GM19395 (cell line): ENCODE measurements at regions not wholly inside any gene's neighbourhood (a gene's known extent, or its start where the extent isn't known, plus 50 kb on each side); places are given as distances from the start of the nearest gene placed in this dataset.
"Not testable (repeated sequence)": the region's sequence is repeated elsewhere in the genome, so short reads cannot be mapped to it uniquely, and the experiment has no call there.

Source experiments
- ATAC-seq: cut with Tn5 transposase; IDR thresholded peaks from one replicate; pipeline ENCODE4 v1.9.1; 2021; ENCODE audit warnings: mild to moderate bottlenecking, moderate library complexity; ENCODE audit not compliant: unreplicated experiment

GRCh38 chr3:5731100-5731499 lies 543.6 kb downstream of the EDEM1 start:
- no peak for ATAC-seq

DNA sequence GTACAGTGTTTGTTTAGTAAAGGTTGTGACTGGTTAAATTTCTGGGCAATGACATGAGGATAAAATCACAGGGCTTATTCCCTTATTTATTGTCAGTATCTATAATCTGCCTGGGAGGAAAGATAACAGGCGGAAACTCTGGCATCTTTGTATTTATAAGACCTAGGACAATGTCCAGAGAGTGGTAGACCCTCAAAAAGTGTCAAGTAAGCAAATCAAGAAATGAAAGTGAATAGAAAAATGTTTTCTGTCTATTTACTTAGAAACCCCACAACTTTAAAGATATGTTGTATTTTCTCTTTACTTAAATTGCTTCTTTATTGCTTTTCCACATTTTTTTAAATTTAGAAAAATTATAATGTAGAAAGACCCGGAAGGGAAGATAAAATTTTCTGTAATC lies 544.6 kb downstream of the EDEM1 start:
- ATAC-seq, result no peak

DNA sequence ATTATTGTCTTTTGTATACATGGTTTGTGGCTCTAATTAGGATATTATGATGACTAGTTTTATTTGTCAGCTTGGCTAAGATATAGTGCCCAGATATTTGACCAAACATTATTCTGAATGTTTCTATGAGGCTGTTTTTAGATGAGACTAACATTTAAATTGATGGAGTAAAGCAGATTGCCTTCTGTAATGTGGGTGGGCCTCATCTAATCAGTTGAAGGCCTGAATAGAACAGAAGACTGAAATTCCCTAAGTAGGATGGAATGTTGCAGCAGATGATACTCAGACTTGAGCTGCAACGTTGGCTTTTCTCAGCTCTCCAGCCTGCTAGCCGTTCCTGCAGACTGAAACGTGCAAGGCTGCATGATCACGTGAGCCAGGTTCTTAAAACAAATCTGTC lies 546.5 kb downstream of the EDEM1 start:
- ATAC-seq, result no peak

- no peak for ATAC-seq
Measured at GRCh38 chr3:5735896-5736295, 548.4 kb downstream of the EDEM1 start.

DNA sequence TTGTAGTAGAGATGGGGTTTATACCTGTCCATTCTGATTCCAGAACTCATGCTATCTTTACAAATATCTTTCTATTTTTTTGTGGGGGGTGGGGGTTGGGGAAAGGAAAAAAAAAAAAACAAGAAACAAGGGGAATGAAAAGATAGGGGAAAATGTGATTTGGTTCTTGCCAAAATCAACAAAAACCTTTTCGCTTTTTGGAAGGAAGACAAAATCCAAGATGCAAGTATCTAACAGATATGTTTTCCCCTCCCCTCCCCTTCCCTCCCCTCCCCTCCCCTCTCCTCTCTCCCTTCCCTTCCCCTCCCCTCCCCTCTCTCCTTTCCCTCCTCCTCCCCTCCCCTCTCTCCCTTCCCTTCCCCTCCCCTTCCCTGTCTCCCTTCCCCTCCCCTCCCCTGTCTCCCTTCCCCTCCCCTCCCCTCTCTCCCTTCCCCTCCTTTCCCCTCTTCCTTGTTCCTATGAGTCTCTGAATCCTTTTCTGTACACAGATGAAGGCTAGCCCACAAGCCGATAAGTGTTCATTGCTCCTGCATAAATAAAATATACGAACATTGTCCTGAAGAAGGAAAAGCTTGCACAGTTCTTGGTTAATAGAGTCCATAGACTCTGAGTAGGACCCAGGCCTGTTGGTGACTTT lies 551.9 kb downstream of the EDEM1 start:
- ATAC-seq, result no peak

GRCh38 chr3:5739949-5740348 lies 552.4 kb downstream of the EDEM1 start:
- ATAC-seq, result no peak

DNA sequence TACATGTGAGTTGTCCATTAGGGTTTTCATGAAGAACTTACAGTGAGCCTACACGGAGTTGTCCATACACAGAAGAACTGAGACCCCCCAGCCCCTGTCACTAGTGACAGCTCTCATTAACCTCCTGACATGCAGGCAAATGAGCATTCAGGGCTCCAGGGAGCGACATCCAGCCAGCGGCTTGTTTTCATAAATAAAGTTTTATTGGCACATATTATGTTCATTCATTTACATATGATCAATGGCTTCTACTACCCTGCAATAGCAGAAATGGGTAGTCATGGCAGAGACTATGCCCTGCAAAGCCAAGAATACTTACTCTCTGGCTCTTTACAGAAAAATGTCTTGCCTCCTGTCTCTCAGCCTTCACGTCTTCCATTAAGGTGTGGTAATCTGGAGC lies 553.5 kb downstream of the EDEM1 start:
- ATAC-seq, result no peak

DNA sequence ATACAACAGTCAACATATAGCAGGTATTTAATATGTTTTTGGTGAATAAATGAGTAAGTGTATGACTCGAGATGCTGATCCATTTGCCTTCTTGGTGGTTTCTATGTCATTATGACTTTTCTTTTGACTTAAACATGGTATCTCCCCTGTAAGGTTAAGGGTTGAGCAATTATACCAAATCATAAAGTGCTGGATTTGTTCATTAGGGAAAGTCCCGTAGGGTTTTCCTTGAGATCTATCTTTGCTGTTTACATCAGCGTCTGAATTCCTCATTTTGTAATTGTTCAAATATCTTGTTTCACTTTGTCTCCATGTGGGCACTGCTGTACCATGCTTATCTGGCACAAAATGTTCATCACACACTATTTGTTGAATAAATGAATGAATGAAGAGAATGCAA lies 562.6 kb downstream of the EDEM1 start:
- ATAC-seq, result no peak

GRCh38 chr3:5750874-5751640 lies 563.5 kb downstream of the EDEM1 start:
- ATAC-seq, result no peak

DNA sequence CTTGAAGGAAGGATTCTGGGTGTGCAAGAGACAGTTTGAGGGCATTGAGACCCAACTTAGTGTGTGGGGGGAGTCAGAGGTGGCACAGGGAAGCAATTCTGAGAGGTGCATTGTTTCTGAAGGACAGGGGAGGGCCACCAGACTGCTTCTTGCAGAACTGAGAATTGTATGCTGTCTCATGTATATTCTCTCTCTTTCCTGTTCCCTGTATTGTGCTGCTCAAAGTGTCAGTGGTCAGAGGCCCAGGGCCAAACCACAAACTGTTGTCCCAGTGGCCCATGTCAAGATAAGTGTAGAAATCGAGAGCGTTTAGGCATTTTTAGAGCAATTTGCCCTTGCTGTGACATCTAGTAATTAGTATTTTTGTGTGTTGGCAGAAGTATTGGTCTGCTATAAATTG lies 567.1 kb downstream of the EDEM1 start:
- no peak for ATAC-seq

DNA sequence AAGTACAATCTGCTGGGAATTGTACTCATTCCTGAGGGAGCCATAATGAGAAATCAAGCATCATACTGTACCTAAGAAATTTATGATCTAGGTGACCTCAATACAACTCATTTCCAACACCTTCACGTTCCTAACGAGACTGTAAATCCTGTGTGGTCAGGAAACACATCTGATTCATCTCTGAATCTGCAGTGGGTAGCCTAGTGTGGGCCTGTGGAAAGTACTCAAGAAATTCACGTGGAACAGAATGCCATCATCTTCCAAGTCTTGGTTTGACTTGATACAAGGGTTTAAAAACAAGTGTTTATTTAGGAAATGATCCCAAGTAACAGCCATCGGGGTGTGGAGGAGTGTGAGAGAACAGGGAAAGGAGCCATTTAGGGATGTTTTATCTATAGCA lies 568.9 kb downstream of the EDEM1 start:
- ATAC-seq, result no peak

DNA sequence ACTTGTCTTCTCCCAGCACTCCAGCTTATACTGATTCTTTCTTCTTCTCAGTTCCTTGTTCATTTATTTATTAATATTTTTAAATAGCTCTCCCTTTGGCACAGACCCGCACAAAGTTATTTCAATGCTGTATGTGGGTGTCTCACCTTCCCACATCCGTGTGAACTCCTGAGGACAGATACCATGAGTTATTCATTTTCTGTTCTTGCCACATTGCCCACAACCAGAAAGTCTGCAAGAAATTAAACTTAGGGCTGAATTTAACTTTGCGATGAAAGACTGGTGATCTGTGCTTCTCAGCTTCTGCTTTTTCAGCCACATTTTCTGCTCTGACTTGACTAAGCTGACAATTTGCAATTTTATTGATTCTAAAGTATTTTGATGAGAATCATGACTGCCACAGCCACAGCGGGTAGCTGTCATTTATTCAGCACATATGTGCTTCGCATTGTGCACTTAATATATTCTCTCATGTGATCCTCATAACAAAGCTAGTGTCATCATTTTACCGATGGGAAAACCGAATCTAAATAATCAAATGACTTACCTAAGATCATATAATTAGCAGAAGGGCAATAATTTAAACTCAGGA lies 569.8 kb downstream of the EDEM1 start:
- ATAC-seq, result no peak

DNA sequence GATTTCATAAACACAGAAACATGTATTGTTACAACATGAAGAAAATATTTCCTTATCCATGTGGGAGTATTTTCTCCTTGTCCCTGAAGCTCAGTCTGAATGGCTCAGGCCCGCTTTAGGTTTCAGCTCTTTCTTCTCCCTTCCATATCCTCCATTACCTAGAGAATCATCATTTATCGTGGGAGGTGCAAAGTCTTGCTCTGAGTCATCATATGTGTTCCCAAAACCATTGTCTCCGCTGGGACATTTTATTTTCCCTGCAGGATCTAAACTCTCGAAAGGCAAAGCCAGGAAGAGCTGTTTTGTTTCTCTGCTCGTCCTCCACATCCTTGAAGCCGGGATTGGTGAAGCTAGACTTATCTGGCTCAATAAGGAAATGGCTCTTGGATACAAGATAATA lies 571.2 kb downstream of the EDEM1 start:
- no peak for ATAC-seq

GRCh38 chr3:5762506-5762905 lies 575.0 kb downstream of the EDEM1 start:
- no peak for ATAC-seq

- no peak for ATAC-seq
Measured at GRCh38 chr3:5766848-5767247, 579.3 kb downstream of the EDEM1 start.

DNA sequence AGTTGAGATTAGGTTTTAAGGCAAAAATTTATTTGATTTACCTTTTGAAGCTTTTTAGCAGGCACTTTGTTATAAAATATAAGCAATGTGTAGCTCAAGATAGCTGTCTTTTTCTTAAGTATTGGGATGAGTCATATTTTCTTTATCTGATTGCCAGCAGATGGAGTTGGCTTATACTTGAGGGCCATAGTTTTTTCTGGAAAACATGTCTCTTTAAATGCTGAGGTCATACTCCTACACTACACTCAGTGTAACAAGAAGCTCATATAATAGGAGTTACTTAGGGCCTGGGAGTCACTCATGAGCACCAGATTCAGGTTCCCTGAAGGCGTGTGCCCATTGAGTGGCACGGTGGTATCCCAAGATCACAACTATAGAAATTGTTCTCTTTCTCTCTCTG lies 579.8 kb downstream of the EDEM1 start:
- ATAC-seq, result no peak

DNA sequence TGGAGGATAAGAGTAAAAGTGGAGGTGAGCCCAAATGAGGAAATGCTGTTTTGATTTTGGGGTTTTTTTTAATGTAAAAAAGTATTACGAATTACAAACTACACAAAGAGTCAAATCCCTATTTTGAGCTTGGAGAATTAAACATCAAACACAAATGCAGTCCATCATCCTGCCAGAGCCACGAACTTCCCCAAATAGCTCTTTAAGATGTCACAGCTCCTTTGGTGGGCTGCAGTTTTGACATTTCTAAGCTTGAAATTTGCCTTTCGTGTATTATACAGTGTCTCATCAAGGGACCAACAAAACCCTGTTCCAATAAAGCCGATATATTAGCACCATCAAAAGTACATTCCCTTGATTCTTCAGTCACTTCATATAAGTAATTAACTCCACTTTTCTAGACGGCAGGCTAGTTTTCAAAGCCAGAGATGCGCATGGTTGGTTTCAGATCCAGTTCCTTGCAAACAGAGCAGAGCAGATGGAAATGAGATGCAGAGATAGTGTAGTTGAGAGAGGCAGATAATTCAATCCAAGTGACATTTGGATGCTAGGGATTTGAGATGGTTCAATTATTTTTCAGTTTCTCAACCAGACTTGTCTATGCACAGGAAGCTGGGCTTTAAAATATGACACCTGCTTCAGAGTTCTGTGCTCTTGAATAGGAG lies 580.9 kb downstream of the EDEM1 start:
- no peak for ATAC-seq

DNA sequence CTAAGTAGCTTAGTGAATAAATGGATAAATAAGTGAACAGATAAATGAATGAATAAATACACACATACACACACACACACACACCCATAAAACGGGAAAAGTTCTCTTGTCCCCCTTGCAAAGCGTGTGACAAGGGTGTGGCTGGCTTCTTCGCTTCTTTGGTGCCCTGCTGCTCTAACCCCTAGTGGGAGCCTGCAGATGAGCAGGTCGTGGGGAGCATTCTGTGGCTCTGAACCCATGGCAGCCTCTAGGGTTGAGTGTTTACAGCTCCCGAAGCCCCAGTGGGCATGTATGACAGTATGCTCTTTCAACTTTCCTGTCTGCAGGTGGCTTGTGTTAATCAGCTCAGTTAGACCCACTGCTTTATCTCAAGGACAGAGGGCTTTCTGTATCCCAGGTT lies 582.3 kb downstream of the EDEM1 start:
- no peak for ATAC-seq

DNA sequence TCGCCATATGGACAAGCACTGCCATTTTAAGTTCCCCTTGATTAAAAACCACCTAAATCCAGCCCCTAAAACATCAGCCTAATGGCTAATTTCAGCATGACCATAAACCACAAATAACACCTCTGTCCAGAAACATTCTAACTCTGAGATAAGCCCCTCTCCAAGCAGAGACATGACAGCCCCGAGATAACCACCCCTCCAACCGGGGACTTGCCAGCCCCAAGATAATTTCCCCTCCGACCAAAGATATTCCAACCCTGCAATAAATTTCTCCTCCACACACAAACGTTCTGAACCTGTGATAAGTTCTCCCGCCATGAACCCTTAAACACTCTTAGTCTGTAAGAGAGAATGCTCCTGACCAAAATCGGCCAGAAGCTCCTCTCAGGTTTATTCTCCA lies 586.8 kb downstream of the EDEM1 start:
- ATAC-seq, result no peak

DNA sequence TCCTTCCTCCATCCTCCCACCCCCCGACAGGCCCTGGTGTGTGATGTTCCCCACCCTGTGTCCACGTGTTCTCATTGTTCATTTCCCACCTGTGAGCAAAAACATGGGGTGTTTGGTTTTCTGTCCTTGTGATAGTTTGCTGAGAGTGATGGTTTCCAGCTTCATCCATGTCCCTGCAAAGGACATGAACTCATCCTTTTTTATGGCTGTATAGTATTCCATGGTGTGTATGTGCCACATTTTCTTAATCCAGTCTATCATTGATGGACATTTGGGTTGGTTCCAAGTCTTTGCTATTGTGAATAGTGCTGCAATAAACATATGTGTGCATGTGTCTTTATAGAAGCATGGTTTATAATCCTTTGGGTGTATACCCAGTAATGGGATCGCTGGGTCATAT lies 587.6 kb downstream of the EDEM1 start:
- ATAC-seq, result not testable (repeated sequence)

GRCh38 chr3:5784690-5785089 lies 597.2 kb downstream of the EDEM1 start:
- ATAC-seq, result no peak
